DOHH2 (cell line): ENCODE measurements at regions not wholly inside any gene's neighbourhood (a gene's known extent, or its start where the extent isn't known, plus 50 kb on each side); places are given as distances from the start of the nearest gene placed in this dataset.

Source experiments
- CTCF ChIP-seq: fragments of 200-600 bp; sonication (generic); IDR thresholded peaks from one replicate; pipeline ENCODE4 v1.5.1; 2014; ENCODE audit warnings: antibody characterized with exemption, mild to moderate bottlenecking, low read depth, low read length; ENCODE audit not compliant: poor library complexity, severe bottlenecking
- EZH2phosphoT487 ChIP-seq: fragments of 200-600 bp; sonication (generic); IDR thresholded peaks from 2 replicates; pipeline ENCODE4 v1.6.1; 2017; ENCODE audit warnings: borderline replicate concordance, mild to moderate bottlenecking, antibody characterized with exemption, low read length, moderate library complexity, mixed read lengths

GRCh38 chr5:89917112-89917511 lies 492.4 kb downstream of the CETN3 start:
- TF ChIP-seq CTCF: no peak
- no peak for TF ChIP-seq EZH2phosphoT487
